ENCODE measurements at regions not wholly inside any gene's neighbourhood (a gene's known extent, or its start where the extent isn't known, plus 50 kb on each side); places are given as distances from the start of the nearest gene placed in this dataset.

DNA sequence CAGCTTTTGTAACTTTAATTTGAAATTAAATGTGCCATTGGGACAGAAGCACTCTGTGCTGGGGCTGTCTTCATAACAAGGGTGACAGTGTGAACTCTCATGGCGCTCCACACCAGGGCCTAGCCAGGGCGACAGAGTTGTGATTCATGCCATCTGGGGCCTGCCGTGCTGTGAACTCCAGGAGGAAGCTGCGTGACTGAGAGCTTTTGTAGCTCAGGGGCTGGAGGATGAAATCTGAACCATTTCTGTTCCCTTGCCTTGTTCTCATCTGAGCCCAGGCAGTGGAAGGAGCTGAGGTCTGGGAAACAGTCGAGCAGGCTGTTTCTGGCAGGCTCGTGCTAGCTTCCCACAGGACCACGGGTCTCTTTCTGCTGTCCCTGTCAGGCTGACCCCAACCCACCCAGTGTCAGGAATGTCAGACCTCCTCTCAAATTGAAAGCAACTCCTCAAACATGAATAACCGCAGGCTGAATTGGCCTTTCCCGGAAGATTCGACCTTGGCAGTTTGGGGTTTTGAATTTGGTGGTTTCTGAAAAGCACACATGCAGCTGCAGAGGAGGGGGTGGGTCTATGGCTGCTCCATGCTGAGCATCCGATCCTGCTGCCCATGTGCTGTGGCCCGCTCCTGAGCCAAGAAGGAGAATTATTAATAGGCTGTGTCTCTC is 69.2 kb upstream of the RPS23 start:
- no peak for DNase-seq

DNA sequence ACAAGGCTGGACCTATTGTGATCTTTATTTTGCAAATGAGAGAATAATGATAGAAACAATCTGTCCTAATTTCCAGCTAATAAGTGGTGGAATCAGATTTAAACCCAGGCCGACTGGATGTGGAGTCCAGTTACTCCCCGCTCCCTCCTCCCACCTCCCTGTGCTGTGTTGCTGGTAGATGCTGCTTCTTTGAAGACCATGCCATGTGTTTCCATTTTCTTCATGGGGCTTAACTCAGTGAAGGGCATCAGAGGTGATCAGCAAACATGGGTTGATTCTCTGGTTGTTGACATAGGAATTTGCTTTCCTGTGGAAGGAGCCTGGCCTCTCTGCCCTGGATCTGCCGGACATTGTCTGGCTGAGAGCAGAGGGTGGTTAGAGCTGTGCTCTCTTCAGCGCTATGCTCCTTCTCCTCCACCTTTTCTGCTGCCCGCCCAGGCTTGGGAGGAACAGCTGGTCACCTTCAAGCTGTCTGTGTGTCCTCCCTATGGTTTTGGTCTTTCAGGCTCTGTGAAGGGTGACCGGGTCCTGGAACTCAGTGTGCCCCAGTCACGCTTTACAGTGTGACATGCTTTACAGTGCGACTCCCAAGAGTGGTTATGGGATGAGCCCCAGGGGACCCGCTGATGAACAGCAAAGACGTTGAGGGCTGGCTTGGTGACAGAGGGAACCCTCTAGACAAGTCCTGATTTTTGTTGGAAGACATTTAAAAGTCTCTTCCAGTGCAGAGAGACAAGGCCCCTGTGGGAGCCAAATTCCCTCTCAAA is 68.4 kb upstream of the RPS23 start:
- no peak for DNase-seq

DNA sequence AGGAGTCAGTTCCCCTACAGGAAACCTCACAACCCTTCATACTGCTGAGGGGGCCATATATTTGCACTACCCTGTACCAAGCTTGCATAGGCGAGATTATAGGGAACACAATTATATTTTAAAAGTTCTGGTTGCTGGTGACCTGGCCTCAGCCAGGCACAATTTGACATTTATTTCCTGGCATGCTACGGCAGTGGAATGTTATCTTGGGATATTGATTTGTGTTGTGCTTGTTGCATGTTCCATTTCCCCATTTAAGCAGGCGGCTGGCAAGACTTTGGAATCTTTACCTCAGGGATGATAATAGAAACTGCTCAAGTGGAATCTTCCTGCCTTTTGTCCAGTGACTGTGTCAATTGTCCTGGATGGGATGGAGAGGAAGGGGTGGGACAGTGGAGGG is 67.0 kb upstream of the RPS23 start:
- DNase-seq = no peak

DNA sequence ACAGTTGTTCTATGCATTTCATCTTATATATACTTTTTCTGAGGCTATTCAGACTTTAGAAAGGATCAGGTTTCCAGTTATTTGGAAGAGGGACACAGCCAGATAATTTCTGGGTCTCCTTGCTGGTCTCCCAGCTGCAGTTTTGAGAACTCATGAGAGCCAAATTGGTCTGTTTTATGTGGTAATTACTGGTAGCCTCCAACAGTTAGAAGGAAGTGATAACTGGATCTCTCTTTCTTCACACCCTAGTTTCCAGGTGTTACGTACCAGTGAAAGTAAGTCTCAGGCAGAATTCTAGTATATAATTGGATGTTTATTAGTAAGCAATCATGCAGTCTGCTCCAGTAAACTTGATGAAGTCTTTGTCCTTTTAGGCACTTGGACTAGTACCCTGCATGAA is 63.2 kb upstream of the RPS23 start:
- DNase-seq = no peak

DNA sequence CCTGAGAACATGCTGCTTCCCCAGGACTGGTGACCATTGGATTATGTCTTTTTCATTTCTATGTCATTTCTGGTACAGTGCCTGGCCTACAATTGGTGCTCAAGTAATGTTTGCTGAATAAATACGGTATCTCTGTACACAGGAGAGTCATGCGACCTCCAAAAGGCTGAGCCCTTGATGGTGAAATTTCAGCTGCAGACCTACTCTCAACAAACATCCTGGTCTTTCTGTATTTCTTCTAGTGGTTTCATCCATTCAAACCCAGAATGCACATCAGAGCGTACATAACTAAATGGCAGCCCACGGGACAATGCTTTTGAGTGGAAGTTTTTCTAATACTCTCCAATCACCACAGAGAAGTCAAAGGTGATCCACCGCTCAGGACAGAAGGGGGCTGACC is 62.6 kb upstream of the RPS23 start:
- no peak for DNase-seq

DNA sequence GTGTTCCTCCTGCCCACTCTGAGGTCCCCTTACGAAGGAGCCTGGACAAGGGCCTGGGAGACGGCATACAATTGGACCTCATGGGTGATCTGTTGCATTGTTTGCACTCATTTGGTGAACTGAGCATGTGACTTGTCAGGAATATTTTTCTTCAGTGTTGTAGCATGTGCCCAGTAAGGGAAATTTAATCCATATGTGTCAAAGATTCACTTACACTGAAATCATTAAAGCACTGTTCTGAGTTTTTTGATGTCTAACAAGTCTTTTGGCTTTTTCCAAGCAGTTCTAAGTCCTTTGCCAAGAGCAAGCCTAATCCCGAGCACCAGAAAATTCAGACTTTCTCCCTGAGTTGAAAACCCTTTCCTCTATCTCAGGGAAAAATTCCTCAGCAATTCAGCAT is 61.6 kb upstream of the RPS23 start:
- no peak for DNase-seq

DNA sequence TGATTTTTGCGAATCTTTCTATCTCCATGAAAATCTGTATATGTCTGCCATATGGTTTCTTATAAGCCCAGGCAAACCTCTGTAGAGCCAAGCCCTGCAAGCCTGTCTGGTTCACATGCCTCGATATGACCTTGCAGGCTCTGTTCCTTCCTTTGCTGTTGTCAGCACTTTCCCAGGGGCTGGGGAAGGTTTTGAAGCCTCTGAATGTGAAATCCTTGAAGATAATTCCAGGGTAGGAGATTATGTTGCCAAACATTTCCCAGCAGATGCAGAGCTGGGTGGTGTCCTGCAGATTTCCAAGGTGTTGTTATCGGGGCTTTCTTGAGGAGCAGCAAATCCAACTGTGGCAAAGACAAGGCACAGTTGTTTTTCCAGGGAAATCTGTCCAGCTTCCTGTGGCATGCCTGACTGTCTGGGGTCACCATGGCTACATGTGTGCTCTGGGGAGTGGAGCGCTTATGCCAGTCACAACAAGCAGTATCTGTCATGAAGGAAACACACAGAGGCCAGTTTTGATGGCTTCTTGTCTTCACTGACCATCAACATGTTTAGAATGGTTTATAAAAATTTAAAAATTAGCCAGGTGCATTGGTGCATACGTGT is 60.7 kb upstream of the RPS23 start:
- DNase-seq = no peak

DNA sequence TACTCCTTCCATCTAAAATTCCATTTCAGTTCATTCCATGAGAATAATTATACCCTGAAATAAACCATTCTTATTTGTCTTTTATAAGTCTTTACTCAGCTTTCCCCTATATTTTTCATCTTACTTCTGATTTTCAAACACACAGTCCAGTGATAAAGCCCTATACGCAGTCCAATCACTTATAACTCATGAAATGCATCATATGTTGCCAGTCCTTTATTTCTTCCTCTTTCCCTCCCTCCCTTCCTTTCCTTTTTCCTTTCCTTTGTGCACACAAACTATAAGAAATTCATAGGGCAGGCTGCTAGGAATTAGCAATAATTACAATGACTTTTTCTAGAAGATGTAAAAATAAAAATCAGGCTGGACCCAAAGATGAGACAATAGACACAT is 58.8 kb upstream of the RPS23 start:
- no peak for DNase-seq

DNA sequence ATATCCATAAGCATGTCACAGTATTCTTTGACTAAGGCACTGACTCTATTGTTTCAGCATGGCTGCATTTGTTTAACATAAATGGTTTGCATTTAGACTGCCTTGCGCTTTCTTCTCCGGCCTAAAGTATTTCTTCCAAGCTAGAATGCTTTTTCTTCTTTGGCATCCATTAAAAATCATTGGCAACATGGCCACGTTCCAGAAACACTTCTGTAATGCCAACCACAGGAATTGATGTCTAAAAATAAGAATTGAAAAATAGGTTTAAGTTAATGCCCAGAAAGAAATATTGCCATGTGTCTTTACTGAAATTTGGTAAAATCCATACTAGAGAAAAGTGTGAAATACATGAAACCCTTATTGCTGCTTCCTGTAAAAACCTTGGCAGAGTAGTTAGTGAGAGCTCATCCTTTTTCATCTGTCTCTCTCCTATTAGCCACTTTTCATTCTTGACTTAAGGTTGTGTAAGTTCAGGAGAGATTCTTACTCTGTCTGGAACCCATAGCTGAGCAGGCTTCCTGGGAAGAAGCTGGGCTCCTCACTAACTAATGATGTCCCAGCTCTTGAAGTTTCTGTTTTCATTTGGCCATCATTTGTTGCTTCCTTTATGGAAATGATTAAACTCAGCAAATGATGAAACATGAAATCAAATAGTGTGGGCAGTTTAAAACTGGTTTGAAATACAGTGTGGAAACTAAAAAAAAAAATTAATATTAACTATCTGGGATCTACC is 58.2 kb upstream of the RPS23 start:
- DNase-seq = no peak

DNA sequence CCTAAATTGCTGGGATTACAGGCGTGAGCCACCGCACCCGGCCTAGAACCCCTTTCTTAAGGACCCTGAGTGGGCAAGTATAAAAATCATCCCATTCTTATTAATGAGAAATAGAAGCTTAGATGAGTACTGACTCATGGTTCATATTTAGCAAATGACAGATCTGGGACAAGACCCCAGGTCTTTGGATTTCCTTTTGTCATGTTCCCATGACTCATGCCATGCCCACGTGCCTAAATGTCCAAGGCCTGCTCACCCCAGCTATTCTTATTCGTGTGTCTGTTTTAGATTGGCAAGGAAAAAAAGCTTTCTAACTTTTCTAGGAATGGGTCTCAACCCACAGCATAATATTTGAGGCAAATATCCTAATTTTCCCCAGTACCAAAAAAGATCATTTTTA is 57.7 kb upstream of the RPS23 start:
- no peak for DNase-seq

DNA sequence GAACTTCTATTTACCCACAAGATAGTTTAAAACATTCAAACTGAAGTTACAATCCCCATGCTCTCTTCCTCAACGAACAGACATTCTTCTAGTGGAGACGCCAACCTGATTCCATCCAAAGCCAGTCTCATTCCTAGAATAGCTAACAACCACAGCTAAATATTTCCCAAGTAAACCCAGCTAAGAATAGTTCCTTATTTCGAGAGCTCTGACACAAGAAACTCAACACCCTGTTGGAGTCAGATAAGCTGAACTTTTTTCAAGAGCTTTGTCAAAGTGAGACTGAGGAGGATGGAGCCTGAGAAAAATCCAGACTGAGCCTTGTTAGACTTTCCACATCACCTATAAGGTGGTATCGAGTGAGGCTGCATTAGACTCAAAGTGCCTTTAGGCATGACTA is 56.7 kb upstream of the RPS23 start:
- DNase-seq = no peak

DNA sequence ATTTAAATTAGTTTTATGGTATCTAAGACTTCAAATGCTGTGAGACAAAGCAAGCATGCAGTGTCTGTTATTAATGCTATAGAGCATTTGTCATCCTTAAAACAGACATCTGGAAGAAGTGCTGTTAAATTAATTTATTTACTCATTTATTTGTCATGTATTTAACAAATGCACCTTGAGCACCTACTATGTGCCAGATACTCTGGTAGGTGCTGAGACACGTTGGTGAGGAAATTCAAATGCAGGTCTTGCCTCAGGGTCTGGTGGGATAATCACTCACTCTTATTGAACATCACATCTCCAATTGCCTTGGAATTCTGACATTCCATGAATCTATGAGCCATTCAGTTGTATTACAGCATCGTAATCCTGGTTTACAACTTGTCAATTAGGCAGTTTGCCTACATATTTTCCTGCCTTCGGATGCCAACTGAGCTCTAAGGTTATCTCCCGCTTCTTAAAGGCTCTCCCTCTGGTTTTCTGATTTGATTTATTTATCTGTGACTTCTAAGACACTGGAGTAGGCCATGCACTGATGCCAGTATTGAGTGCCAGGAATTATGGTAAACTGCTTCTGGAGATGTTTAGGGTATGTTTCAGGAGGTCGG is 56.0 kb upstream of the RPS23 start:
- no peak for DNase-seq

DNA sequence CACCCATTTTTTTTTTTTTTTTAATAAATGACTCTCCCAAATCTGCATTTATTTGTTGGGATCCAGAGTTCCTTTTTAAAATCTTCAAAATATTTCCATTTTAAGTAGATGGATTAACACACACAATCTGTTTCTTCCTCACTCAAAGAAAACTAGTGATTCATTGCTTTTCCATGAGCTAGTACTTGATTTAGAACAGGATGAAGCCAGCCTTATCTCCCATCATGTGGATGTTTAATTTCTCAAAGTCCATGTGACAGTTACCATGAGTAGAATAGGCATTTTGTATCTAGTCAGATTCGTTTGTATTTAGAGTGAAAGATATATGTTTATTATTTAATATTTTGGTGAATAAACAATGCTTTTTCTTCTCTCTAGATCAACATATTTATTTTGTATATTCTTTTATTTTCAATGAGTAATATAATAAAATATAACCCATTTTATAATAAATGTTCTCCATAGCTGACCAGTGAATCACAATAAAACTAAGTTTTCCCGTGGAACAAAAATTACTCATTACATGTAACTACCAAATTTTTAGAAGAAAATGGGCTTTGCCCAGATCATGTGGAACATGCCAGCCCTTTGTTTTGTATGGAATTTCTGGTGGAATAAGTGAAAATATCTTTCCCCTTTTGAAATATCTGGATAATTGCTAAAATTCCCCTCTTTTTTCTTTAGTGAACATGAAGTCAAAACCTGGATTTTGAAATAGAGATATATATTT is 54.9 kb upstream of the RPS23 start:
- DNase-seq = no peak

DNA sequence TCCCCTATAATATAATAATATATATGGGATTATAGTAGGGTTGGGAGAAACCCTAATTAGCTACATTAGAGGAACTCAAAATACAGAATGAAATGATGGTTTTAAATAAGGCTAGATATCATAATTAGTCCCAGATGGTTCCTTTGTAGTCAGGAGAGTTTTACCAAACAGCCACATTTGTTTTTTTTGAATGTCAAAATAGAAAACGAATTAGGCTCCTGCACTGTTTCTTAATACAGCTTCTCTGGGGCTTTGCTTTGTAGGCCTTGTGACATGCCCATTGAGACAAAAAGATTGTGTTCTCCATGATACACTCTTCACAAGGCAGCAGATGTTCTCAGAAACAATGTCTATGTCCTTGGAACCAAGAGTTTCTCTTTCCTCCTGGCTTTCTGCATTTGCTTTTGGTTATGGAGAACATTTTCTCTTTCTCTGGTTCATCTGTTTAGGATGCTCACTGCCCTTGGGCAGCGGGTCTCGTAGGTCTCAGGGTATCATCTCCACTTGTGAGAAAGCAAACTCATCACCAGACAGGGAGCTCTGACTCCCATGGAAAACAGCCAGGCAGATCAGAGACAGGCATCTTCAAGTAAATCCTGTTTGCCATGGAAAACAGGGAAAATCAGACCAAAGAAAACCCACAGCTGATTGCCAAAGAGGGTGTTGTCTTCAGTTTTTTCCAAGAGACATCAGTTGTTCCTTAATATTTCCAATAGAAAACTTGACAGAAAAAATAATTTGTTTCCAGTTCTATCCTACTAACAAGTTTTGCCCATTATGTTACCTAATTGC is 54.1 kb upstream of the RPS23 start:
- no peak for DNase-seq

DNA sequence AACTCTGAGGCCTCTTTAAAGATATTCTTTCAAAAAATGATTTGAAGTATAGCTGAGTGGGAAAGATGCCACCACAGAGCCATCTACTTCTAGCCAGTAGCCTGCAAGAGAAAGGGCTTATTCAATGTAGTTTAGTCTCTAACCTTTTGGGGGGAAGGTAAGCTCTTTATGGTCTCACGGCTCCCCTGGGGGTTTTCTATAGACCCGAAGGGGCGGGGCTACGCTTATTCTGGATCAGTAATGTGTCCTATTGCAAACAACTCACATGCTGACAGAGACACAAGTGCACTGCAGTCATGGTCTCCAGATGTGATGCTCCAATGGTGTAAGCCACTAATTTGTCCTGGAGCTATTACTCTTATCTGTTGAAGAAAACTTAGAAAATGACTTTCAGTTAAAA is 53.4 kb upstream of the RPS23 start:
- DNase-seq = no peak

DNA sequence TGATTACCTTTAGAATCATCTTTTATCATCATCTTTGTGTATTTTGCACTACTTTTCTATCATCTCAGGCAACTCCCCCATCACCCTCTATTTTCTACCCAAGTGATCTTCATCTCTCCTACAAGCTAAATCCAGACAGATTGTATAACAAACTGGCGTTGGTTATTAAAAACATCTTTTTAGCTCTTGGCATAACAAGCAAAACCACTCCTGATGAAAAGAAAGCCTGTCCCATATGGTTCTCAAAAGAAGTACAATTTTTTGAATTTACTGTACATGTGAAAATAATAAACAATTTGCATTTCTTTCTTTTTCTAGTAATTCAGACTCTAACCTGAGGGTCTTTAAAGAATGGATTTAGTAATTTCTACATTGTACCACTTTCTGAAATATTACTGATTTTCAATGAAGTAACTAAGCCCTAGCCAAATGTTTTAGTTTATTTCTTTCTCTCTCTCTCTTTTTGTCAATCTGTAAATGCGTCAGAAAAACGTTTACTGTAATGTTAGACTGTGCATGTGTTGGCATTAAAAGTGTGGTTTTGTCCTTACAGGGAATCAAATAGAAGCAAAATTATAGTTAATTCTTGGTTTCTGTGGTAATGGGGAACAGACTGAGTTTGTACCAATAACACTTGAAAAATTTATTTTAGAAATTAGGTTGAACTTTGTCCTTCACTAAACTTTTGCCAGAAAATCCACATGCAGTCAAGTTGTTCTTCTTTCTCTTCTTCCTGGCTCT is 52.5 kb upstream of the RPS23 start:
- no peak for DNase-seq

DNA sequence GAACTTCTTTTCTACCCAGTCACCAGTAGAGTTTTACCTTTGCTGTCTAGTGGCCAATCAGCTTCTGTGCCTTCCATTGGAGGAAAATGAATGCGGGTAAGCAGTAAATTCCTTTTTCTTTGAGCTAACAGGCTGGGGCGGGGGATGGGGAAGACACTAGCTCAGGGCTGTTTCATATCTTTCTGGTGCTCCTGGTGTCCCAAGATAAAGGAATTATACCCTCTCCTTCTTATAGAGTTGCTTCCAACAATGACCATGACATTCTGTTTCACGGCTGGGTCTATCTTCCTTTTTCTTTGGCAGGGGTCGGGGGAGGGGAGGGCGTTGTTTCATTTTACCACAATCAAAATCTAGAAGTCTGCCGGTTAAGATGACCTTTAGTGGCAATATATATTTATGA is 51.2 kb upstream of the RPS23 start:
- DNase-seq = no peak

Data from CD4-positive, alpha-beta T cell treated with Interleukin-4 for 4 hours (primary cell).